IPS DF 4.7 (cell line): ENCODE measurements at regions not wholly inside any gene's neighbourhood (a gene's known extent, or its start where the extent isn't known, plus 50 kb on each side); places are given as distances from the start of the nearest gene placed in this dataset.

Source experiments
- DNase-seq: peaks from one replicate; pipeline ENCODE4 v3.0.0-alpha.2; 2013; ENCODE audit warnings: low spot score; ENCODE audit errors: extremely low read depth

- DNase-seq: no peak
Measured at GRCh38 chr2:16334886-16335603, 330.6 kb downstream of the CYRIA start.

DNA sequence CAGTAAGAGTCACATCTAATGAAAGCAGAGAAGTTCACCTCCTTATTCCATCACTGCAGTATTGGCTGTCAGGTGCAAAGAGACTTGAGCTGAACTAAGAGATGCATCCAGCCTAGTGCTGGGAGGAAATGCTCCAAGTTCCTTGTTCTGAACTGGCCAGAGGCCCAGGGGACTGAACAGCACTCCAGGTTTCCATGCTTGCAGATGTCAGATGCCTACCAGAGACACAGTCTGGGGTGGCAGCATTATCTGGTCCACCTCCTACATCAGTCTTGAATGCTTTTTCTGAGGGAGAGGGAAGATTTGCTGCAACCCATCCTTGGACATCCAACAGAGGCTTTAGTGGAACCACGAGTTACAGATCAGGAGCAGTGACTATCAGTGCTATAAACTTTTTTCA lies 331.3 kb downstream of the CYRIA start:
- no peak for DNase-seq

DNA sequence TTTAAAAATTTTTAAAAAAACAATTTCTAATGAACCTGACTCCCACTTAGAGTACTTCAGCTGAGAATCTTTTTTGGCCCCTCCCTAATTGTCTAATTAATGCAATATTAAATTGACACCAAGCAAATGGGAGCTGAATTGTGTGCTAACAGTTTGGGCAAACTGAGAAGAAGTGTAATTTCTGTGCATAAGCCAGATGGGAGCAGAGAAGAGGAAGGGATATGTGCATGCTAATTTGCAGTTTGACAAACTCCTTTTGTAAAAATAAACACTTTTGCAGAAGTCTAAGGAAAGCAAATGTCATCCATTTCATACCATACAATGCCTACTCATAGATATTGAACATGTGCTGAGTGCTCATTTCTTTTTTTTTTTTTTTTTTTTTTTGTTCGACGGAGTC lies 332.0 kb downstream of the CYRIA start:
- no peak for DNase-seq

- DNase-seq: no peak
Measured at GRCh38 chr2:16332681-16333557, 332.7 kb downstream of the CYRIA start.

DNA sequence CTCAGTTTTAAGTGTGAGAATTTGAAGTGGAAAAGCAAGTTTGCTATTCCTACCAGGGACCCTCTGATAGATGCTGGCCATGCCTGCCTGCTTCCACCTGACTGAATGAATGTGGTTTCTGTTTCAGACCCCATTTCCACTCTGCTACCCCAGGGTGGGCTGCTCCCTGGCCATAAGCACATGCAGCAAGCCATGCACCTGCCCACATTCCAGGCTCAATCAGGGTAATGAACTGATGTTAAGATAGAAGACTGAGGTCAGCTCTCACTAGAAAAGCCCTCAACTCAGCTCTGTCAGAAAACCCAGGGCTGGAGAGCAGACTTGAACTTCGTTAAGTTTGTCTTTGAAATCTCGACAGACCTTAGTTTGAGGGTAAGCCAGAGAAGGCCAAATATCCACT lies 333.9 kb downstream of the CYRIA start:
- no peak for DNase-seq

DNA sequence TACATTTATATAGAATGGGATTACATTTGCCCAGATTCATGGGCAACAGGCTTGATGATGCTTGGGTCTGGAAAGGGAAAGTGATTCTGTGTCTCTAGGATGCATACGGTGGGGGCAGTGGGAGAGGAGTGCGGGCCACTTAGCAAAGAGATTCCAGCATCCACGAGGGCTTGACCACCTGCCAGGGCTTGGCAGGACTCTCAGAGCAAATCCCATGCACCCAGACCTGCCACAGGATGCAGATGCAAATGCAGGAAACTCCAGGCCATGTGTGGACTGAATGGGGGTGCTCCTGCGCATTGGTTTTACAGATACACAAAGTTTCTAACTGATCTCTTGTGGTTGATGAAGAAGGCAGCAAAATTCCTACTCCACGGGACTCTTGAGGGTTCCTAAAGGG lies 334.7 kb downstream of the CYRIA start:
- no peak for DNase-seq

DNA sequence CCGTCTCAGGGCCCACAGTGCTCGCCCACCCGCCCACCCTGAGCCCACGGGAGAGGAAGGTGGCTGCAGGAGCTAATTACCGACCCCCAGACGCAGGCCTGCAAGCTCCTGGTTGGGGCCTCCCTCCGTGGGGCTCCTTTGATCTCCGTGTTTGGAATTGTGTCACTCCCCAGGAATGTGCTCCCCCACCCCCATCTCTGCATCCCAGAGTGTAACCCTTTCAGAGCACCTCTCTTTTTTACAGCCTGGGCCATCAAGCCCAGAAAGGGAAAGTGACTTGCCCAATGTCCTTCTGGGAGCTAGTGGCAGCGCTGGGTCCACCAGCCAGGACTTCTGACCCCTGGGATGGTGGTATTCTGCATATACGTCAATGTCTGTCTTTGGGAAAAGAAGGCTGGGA lies 335.1 kb downstream of the CYRIA start:
- no peak for DNase-seq

DNA sequence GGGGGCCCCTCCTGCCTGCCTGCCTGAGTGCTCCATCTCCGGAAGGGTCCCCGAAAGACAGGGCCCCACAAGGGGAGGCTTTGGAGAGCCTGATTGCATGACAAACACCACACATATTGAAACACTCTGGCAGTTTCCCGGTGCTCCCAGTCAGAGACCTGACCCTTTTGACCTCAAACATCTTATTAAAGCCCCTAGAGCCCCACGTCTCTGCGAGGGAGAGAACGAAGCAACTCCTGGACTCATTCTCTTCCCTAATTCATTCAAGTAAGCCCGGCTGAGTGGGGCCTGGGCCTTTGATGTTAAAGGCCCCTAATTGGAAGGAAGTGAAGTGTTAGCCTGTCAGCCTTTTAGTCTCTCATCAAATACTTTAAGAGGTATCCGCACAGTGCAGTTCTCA lies 335.6 kb downstream of the CYRIA start:
- no peak for DNase-seq

- DNase-seq: no peak
Measured at GRCh38 chr2:16329421-16329820, 336.2 kb downstream of the CYRIA start.

DNA sequence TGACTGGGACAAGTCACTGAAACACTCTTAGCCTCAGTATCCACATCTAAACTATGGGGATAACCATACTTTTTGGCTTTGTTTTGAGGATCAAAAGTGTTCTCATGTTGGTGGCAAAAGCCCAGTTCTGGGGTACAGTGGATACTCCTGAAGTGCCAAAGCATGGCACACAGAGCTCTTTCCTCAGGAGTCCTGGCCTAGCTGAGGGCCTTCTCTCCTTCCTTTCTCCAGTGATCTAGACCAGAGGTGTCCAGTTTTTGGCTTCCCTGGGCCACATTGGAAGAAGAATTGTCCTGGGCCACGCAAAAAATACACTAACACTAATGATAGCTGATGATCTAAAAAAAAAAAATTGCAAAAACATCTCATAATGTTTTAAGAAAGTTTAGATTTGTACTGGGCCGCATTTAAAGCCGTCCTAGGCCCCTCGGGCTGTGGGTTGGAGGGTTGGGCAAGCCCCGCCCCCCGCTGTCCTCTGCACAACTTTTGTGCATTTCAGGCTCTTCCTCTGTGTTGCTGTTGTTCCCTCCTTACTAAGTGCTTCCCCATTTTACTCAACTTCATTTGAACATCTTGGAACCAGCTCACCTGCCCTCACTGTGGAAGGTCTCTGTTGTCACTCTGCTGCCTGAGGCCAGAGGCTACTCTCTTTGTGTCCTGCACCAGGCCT lies 337.0 kb downstream of the CYRIA start:
- no peak for DNase-seq

DNA sequence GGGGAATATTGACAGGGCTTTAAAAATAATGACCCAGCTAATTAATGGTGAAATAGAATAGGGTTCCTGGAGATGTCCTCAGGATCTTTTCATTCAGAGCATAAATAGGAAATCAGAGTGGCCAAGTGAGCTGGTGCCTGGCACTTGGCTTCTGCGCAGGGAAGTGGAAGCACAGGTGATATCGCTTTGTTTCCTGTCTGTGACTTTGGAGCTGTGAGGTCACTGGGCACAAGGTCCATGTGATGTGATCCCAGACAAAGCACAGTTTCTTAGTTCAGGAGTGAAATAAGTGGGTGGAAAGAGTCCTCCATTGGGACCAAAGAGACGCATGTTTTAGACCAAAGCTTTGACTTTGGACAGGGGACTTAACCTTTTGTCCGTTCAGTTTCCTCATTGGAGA lies 338.3 kb downstream of the CYRIA start:
- no peak for DNase-seq

DNA sequence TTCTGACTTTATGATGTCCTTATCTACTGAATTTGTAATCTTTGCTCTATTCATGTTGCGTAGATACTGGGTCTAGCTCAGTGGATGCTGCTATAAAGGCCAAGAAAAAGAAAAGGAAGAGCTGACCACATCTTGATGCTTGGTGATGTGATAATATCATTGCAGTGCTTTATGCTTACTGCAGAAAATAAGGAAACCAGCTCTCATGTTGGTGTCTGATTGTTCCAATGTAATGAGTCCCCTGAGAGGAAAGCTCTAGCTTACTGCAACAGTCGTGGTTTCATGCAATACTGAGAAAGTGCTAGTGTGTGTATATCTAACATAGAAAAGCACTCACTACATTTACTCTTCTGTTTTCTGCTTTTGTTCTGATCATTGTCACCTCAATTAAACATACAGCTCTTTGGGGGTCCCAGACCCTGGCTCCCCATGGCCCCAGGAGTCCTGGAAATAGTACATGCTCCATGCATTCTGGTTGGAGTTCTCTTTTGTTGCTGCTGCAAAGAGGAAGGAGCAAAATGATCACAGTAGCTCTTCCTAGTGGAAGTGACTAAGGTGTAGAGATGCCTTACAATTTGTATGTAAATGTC lies 338.8 kb downstream of the CYRIA start:
- DNase-seq: no peak

GRCh38 chr2:16325976-16326510 lies 339.6 kb downstream of the CYRIA start:
- DNase-seq: no peak

DNA sequence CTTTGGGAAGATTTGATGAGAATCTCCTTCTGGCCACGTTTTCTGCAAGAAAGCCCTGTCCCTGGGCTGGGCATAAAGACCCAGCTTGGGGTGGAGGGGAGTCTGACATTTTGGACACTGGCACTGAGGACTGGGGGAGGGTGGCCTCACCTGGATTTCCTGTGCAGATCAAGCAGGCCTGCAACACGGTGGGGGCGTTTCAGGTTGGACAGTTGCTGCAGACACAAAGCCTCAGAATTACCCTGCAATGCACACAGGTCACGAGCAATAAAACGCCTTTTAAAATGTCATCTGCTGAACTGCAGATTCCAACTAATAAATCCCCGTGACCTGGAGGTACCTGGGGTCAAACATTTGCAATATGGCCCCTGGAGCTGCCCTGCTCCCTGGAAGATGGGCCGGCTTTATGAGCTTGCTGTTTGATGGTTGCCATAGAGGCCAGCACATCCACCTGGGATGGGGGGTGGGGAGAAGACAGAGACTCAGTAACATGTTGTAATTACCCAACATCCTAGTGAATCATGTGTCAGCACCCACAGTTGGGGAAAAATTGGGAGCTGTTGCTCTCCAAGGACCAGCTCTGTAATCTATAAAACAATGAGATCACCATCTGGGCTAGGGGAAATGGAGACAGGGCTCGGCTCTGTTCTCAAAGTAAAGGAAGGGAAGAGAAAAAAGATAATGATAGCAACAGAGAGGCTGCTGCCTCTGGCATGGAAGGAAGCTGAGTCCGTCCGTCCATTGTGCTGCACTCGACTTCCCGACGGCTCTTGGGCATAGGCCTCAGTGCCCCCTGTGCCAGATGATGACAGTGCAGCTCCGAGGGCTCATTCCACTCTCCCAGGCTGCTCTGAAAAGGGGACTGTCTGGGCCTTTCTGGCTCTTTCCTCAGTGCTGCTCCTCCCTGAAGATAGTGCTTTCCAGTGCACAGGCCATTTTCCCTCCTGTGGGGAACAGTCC lies 340.3 kb downstream of the CYRIA start:
- no peak for DNase-seq

- DNase-seq: no peak
Measured at GRCh38 chr2:16324544-16324937, 341.1 kb downstream of the CYRIA start.

DNA sequence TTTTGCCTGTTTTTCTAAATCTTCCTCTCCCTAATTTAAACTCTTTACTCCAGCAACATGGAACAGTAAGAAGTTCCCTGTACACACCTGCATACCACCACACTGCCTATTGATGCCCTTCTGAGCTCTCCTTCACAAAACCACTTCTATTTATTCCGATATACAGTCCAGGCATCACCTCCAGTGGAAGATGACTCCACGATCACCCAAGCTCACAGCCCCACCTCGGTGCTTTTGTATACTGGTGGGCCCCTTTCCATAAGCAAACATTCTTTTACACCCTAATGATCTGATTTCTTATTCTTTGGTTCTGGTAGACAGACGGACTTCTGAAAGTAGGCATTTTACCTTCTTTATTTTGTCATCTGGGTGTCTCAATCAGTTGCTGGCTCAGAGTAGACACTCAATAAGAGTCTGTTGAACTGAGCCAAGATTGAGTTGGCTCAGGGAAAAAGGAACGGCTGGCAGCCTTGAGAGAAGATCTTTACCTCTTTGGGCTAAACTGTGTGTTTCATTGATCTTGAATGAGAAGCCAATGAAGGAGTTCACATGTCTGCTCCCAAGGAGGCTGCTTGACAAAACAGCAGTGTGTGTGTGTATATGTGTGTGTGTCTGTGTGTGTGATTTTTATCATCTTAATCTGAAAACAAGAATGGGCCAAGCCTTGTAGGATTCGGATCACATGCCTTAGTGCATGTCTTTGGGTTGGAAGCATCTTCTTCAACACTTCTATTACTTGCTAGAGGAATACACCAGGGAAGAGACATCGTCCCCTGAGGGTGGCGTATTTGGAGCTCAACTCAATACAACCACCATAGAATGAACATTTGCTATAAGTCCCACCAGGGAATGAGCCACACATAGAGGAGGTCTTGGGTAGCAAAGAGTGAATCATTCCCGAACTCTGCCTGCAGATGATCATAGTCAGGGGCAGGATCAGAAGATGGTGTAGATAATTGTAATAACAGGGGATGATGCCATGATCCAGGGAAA lies 341.8 kb downstream of the CYRIA start:
- DNase-seq: no peak

- no peak for DNase-seq
Measured at GRCh38 chr2:16323126-16323520, 342.5 kb downstream of the CYRIA start.

GRCh38 chr2:16322308-16323125 lies 343.1 kb downstream of the CYRIA start:
- DNase-seq: no peak
